Right lobe of liver (tissue), 4 donors: ENCODE measurements at regions not wholly inside any gene's neighbourhood (a gene's known extent, or its start where the extent isn't known, plus 50 kb on each side); places are given as distances from the start of the nearest gene placed in this dataset.

ENCODE experiments used
- POLR2A ChIP-seq: fragments of 450-650 bp; IDR thresholded peaks from one replicate; pipeline ENCODE4 v1.6.1; 2017; ENCODE audit warnings: antibody characterized with exemption, mild to moderate bottlenecking
- TF ChIP-seq, protein P1 (sequence below), 4 donors: fragments of 200-600 bp in 3 of 4; fragments of 450-650 bp in 1 of 4; IDR thresholded peaks; one replicate each; pipeline versions ENCODE4 v1.5.1 to v1.8.0; 2016 to 2022; ENCODE audit warnings: antibody characterized with exemption in 4 of 4, mild to moderate bottlenecking in 2 of 4
- donor health status: DM: no; HTN: no; CAD: no.
- donor health status: DM: no; HTN: no; CAD: no.
- donor health status: DM: no; HTN: yes; CAD: no.

DNA sequence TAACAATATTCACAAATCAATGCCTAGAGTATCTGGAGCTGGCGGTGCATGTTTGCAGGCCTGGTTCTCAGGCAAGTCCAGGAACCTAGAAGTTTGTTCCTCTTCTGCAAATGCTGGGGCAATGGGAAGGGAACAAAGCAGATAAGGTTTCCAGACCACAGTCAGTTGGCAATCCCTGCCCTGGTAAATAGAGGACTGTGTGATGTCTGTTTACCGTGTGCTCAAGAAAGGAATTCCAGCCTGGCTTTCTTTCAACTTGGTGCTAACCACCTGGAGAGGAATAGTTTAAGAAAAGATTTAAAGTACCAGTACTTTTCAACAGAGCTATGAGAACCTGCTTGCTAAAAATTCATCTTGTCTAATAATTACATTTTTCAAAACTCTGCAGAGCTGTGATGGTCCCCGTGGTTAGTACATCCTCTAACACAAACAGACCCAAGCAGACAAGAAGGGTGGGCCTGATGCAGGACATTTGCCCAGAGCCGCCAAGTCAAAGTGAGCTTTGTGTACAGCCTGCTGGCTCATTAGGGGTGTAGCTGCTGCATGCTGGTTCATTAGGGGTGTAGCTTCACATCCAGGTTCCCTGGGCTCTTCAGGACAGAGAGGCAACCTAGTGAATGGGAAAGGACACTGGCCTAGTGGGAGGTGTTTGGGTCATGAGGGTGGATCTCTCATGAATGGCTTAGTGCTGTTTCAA, 220.5 kb downstream of the SQOR start:
- TF ChIP-seq, protein P1, sequence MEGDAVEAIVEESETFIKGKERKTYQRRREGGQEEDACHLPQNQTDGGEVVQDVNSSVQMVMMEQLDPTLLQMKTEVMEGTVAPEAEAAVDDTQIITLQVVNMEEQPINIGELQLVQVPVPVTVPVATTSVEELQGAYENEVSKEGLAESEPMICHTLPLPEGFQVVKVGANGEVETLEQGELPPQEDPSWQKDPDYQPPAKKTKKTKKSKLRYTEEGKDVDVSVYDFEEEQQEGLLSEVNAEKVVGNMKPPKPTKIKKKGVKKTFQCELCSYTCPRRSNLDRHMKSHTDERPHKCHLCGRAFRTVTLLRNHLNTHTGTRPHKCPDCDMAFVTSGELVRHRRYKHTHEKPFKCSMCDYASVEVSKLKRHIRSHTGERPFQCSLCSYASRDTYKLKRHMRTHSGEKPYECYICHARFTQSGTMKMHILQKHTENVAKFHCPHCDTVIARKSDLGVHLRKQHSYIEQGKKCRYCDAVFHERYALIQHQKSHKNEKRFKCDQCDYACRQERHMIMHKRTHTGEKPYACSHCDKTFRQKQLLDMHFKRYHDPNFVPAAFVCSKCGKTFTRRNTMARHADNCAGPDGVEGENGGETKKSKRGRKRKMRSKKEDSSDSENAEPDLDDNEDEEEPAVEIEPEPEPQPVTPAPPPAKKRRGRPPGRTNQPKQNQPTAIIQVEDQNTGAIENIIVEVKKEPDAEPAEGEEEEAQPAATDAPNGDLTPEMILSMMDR (IDR thresholded peaks at IDR 0.05) = no peak
- no peak for TF ChIP-seq POLR2A
